H7 (cell line): ENCODE measurements at regions not wholly inside any gene's neighbourhood (a gene's known extent, or its start where the extent isn't known, plus 50 kb on each side); places are given as distances from the start of the nearest gene placed in this dataset.

Experiments
- DNase-seq: peaks from one replicate; pipeline ENCODE4 v3.0.0; 2012
- H3K27me3 ChIP-seq: 2 replicates; pipeline ENCODE4 v1.6.0; 2011; ENCODE audit warnings: mild to moderate bottlenecking, low read length; ENCODE audit not compliant: control insufficient read depth, insufficient read depth
- H3K36me3 ChIP-seq: replicated peaks from 2 replicates; pipeline ENCODE4 v1.5.1; 2011; ENCODE audit warnings: low read length; ENCODE audit not compliant: control insufficient read depth, insufficient read depth
- H3K4me3 ChIP-seq: 2 replicates; pipeline ENCODE4 v1.5.1; 2011; ENCODE audit warnings: low read depth, mild to moderate bottlenecking, control low read depth, low read length, moderate library complexity; ENCODE audit not compliant: insufficient read depth

GRCh38 chr10:36720895-36721294 is 404.5 kb upstream of the ANKRD30A start:
- H3K4me3 ChIP-seq: no peak overlapping the region
- no peaks in the 10 kb centered on the region for H3K27me3 ChIP-seq
- DNase-seq: no peak
- no peaks in the 10 kb centered on the region for H3K36me3 ChIP-seq

GRCh38 chr10:36717118-36717517 is 408.3 kb upstream of the ANKRD30A start:
- Histone ChIP-seq H3K36me3 (no peaks in the 10 kb centered on the region), H3K4me3 (no peak overlapping the region), H3K27me3 (no peaks in the 10 kb centered on the region)
- no peak for DNase-seq

GRCh38 chr10:36716291-36716690 is 409.1 kb upstream of the ANKRD30A start:
- no peak for DNase-seq

GRCh38 chr10:36712695-36713094 is 412.7 kb upstream of the ANKRD30A start:
- Histone ChIP-seq H3K27me3 (no peaks in the 10 kb centered on the region), H3K36me3 (no peaks in the 10 kb centered on the region), H3K4me3 (no peak overlapping the region)
- no peak for DNase-seq

More at GRCh38 chr10:36716291-36716690, 409.1 kb upstream of the ANKRD30A start:
- no peaks in the 10 kb centered on the region for H3K27me3 ChIP-seq
- H3K36me3 ChIP-seq: no peaks in the 10 kb centered on the region
- no peak overlapping the region for H3K4me3 ChIP-seq

GRCh38 chr10:36711361-36711760 is 414.0 kb upstream of the ANKRD30A start:
- Histone ChIP-seq H3K27me3 (no peaks in the 10 kb centered on the region), H3K36me3 (no peaks in the 10 kb centered on the region), H3K4me3 (no peak overlapping the region)
- DNase-seq: no peak

- Histone ChIP-seq H3K4me3 (no peak overlapping the region), H3K36me3 (no peaks in the 10 kb centered on the region), H3K27me3 (no peaks in the 10 kb centered on the region)
- no peak for DNase-seq
Observed at GRCh38 chr10:36704124-36704523, 421.3 kb upstream of the ANKRD30A start.

- H3K4me3 ChIP-seq: no peak overlapping the region
- no peaks in the 10 kb centered on the region for H3K27me3 ChIP-seq
- DNase-seq: no peak
- no peaks in the 10 kb centered on the region for H3K36me3 ChIP-seq
Observed at GRCh38 chr10:36703179-36703578, 422.2 kb upstream of the ANKRD30A start.

- no peak for DNase-seq
- no peaks in the 10 kb centered on the region for H3K36me3 ChIP-seq
- H3K27me3 ChIP-seq: no peaks in the 10 kb centered on the region
- H3K4me3 ChIP-seq: no peak overlapping the region
Observed at GRCh38 chr10:36700123-36700522, 425.3 kb upstream of the ANKRD30A start.

- H3K36me3 ChIP-seq: no peaks in the 10 kb centered on the region
- H3K4me3 ChIP-seq: no peak overlapping the region
- H3K27me3 ChIP-seq: no peaks in the 10 kb centered on the region
- DNase-seq: no peak
Observed at GRCh38 chr10:36692759-36693158, 432.6 kb upstream of the ANKRD30A start.

GRCh38 chr10:36688717-36689116 is 436.7 kb upstream of the ANKRD30A start:
- H3K36me3 ChIP-seq: no peaks in the 10 kb centered on the region
- DNase-seq: peak; percentile 37

GRCh38 chr10:36683421-36683820 is 442.0 kb upstream of the ANKRD30A start:
- H3K36me3 ChIP-seq: no peaks in the 10 kb centered on the region

More at GRCh38 chr10:36688717-36689116, 436.7 kb upstream of the ANKRD30A start:
- Histone ChIP-seq H3K27me3 (no peaks in the 10 kb centered on the region), H3K4me3 (no peak overlapping the region)

GRCh38 chr10:36681751-36682632 is 443.4 kb upstream of the ANKRD30A start:
- Histone ChIP-seq H3K4me3 (no peak overlapping the region), H3K27me3 (no peaks in the 10 kb centered on the region), H3K36me3 (no peaks in the 10 kb centered on the region)
- peak; percentile 31 for DNase-seq

More at GRCh38 chr10:36683421-36683820, 442.0 kb upstream of the ANKRD30A start:
- Histone ChIP-seq H3K4me3 (no peak overlapping the region), H3K27me3 (no peaks in the 10 kb centered on the region)
- DNase-seq: no peak

- DNase-seq: no peak
- Histone ChIP-seq H3K27me3 (no peaks in the 10 kb centered on the region), H3K4me3 (no peak overlapping the region), H3K36me3 (no peaks in the 10 kb centered on the region)
Observed at GRCh38 chr10:36679554-36679953, 445.8 kb upstream of the ANKRD30A start.

- no peak overlapping the region for H3K4me3 ChIP-seq
- no peaks in the 10 kb centered on the region for H3K36me3 ChIP-seq
- H3K27me3 ChIP-seq: no peaks in the 10 kb centered on the region
- no peak for DNase-seq
Observed at GRCh38 chr10:36677431-36677768, 448.0 kb upstream of the ANKRD30A start.

GRCh38 chr10:36676756-36677430 is 448.5 kb upstream of the ANKRD30A start:
- H3K36me3 ChIP-seq: no peaks in the 10 kb centered on the region
- H3K27me3 ChIP-seq: no peaks in the 10 kb centered on the region
- DNase-seq: no peak

More at GRCh38 chr10:36676756-36677430, 448.5 kb upstream of the ANKRD30A start:
- H3K4me3 ChIP-seq: no peak overlapping the region
